Naive thymus-derived CD4-positive, alpha-beta T cell (primary cell): ENCODE measurements at regions not wholly inside any gene's neighbourhood (a gene's known extent, or its start where the extent isn't known, plus 50 kb on each side); places are given as distances from the start of the nearest gene placed in this dataset.

Experiments
- ATAC-seq: fragments of 150-1000 bp; cut with Tn5 transposase; 2 replicates; pipeline ENCODE4 v1.10.0; 2021; ENCODE audit warnings: mild to moderate bottlenecking, moderate library complexity
- CTCF ChIA-PET: fragments of 350-600 bp; sonication (Branson Sonifier 250); formaldehyde crosslinking; loops from one replicate; lab custom pipeline; 2021; ENCODE audit warnings: antibody characterized with exemption; lab: Charles Lee
- POLR2A ChIA-PET: fragments of 350-600 bp; sonication (Branson Sonifier 250); formaldehyde crosslinking; loops from one replicate; lab custom pipeline; 2021; ENCODE audit warnings: antibody characterized with exemption, inconsistent platforms; lab: Charles Lee
- DNase-seq, 9 donors: peaks; one replicate each; pipeline versions ENCODE4 v3.0.0 to v3.0.0-alpha.2; 2020 to 2022; ENCODE audit warnings: mixed read lengths in 1 of 9
- H3K27ac ChIP-seq: one replicate; pipeline ENCODE4 v1.7.0; 2013; ENCODE audit warnings: mild to moderate bottlenecking, low read depth, low read length, moderate library complexity
- H3K27me3 ChIP-seq, 2 donors: one replicate each; pipeline ENCODE4 v1.7.0; 2013; ENCODE audit warnings: low read length in 2 of 2, mild to moderate bottlenecking in 2 of 2, moderate library complexity in 2 of 2; ENCODE audit not compliant: control insufficient read depth in 2 of 2, insufficient read depth in 2 of 2
- H3K36me3 ChIP-seq, 3 experiments: 1 replicate in 2 of 3; 2 replicates in 1 of 3; pipeline ENCODE4 v1.7.0; 2013; ENCODE audit warnings: low read length in 3 of 3, mild to moderate bottlenecking in 3 of 3, moderate library complexity in 1 of 3; ENCODE audit not compliant: insufficient read depth in 3 of 3, control insufficient read depth in 2 of 3
- H3K4me1 ChIP-seq, 2 donors: one replicate each; pipeline ENCODE4 v1.7.0; 2013; ENCODE audit warnings: low read length in 2 of 2, mild to moderate bottlenecking in 2 of 2, moderate library complexity in 1 of 2; ENCODE audit not compliant: control insufficient read depth in 2 of 2, insufficient read depth in 2 of 2
- H3K4me3 ChIP-seq: 2 replicates; pipeline ENCODE4 v1.7.0; 2013; ENCODE audit warnings: mild to moderate bottlenecking, low read length
- H3K9me3 ChIP-seq, 3 experiments: 1 replicate in 2 of 3; 2 replicates in 1 of 3; pipeline ENCODE4 v1.7.0; 2013; ENCODE audit warnings: low read length in 3 of 3; ENCODE audit not compliant: control insufficient read depth in 2 of 3
- H3K27ac Mint-ChIP-seq, 9 donors: one replicate each; pipeline ENCODE4 v1.8.0; 2020 to 2022; ENCODE audit warnings: mixed read lengths in 9 of 9, mild to moderate bottlenecking in 8 of 9, moderate library complexity in 5 of 9, inconsistent platforms in 2 of 9
- H3K27me3 Mint-ChIP-seq, 5 donors: one replicate each; pipeline ENCODE4 v1.8.0; 2021 to 2022; ENCODE audit warnings: mixed read lengths in 5 of 5, mild to moderate bottlenecking in 1 of 5
- H3K36me3 Mint-ChIP-seq, 5 donors: one replicate each; pipeline ENCODE4 v1.8.0; 2020 to 2022; ENCODE audit warnings: mixed read lengths in 5 of 5, mild to moderate bottlenecking in 3 of 5, inconsistent platforms in 1 of 5
- H3K4me1 Mint-ChIP-seq, 7 donors: one replicate each; pipeline ENCODE4 v1.8.0; 2020 to 2022; ENCODE audit warnings: mixed read lengths in 7 of 7, mild to moderate bottlenecking in 3 of 7, inconsistent platforms in 1 of 7
- H3K4me3 Mint-ChIP-seq, 10 donors: one replicate each; pipeline ENCODE4 v1.8.0; 2020 to 2022; ENCODE audit warnings: mild to moderate bottlenecking in 10 of 10, mixed read lengths in 10 of 10, moderate library complexity in 6 of 10, inconsistent platforms in 2 of 10
- H3K9me3 Mint-ChIP-seq, 11 donors: one replicate each; pipeline ENCODE4 v1.8.0; 2020 to 2022; ENCODE audit warnings: mixed read lengths in 11 of 11, mild to moderate bottlenecking in 4 of 11, inconsistent platforms in 1 of 11, moderate library complexity in 1 of 11
- intact Hi-C, 2 donors: fragments of 100-400 bp; cut with micrococcal nuclease; formaldehyde crosslinking; loops; one replicate each; pipeline ENCODE4 v1.15.1; 2023

DNA sequence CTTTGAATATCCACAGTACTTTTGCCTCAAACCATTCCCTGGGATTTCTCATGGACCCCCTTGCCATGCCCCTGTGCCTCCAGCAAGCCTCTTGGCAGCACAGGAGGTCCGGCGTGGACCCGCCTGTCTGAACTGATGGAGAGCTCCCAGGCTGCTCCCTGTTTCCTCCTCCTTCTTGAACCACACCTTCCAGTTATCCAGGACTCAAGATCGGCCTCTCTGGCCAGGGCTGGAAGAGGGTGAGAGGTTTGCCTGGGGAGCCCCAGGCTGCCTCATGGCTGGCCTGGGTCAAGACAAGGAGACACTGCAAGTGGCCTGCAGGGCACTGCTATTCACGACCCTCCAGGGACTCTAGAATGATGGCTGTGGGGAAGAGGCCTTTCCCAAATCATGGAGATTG is 93.6 kb upstream of the WASF3 start:
- H3K9me3 Mint-ChIP-seq: no peaks in the 10 kb centered on the region
- CTCF ChIA-PET: no interaction called here
- DNase-seq: no peak
- POLR2A ChIA-PET: no interaction called here
- H3K4me3 Mint-ChIP-seq: no peak overlapping the region
- no peaks in the 10 kb centered on the region for H3K4me1 ChIP-seq
- no peaks in the 10 kb centered on the region for H3K9me3 ChIP-seq
- no peaks in the 10 kb centered on the region for H3K27me3 ChIP-seq
- H3K4me1 Mint-ChIP-seq: no peaks in the 10 kb centered on the region
- intact Hi-C loops: no loop called here
- no peak for ATAC-seq
- H3K4me3 ChIP-seq: no peak overlapping the region
- H3K27ac Mint-ChIP-seq: no peak overlapping the region
- H3K27ac ChIP-seq: no peak overlapping the region
- H3K27me3 Mint-ChIP-seq: peaks cover 0 to 43% (median 27%) of the 10 kb centered on the region in 5 donors
- no peaks in the 10 kb centered on the region for H3K36me3 Mint-ChIP-seq
- no peaks in the 10 kb centered on the region for H3K36me3 ChIP-seq

DNA sequence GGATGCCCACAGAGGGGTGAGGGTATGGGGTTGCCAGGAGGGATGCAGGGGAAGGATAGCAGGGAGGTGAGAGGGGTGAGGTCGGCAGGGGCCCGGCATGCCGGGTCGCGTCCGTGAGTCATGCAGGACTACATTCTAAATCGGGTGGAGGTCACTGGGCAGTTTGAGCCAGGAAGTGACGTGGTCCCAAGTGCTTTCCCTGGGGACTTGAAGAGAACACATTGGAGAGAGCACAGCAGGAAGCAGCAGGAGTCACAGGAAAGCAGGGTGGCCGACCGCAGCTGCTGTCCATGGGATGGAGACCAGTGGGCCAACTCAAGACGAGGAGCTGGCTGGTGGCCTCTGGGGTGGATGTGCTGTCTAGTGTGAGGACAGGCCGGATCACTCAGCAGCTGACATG is 92.0 kb upstream of the WASF3 start:
- CTCF ChIA-PET: no interaction called here
- no peak for DNase-seq
- no peak overlapping the region for H3K27ac Mint-ChIP-seq
- H3K27me3 Mint-ChIP-seq: peaks cover 0 to 32% (median 23%) of the 10 kb centered on the region in 5 donors
- no peaks in the 10 kb centered on the region for H3K4me1 Mint-ChIP-seq
- no peak overlapping the region for H3K4me3 ChIP-seq
- POLR2A ChIA-PET: no interaction called here
- H3K36me3 ChIP-seq: no peaks in the 10 kb centered on the region
- no peaks in the 10 kb centered on the region for H3K4me1 ChIP-seq
- H3K9me3 ChIP-seq: no peaks in the 10 kb centered on the region
- H3K36me3 Mint-ChIP-seq: no peaks in the 10 kb centered on the region
- no peaks in the 10 kb centered on the region for H3K9me3 Mint-ChIP-seq
- no peak overlapping the region for H3K27ac ChIP-seq
- ATAC-seq: no peak
- intact Hi-C loops: no loop called here
- H3K27me3 ChIP-seq: no peaks in the 10 kb centered on the region
- no peak overlapping the region for H3K4me3 Mint-ChIP-seq

DNA sequence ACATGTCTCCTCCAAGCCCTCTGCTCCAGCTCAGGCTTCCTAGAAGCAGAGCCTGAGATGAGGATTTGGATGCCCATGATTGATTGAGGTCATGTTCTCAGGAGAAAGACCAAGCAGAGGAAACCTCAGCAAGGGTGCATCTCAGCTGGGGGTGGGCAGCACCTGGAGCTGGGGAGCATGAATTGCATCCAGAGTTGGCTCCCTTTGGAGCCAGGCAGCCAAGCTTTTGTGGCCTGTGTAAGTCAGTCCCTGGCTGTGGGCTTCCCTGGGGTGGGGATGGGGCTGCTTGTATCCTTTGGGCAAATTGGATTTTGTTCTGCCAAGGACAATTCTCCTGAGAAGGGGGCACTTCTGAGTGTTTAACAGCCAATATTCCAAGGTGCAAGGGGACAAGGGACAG is 91.5 kb upstream of the WASF3 start:
- intact Hi-C loops: no loop called here
- no peaks in the 10 kb centered on the region for H3K36me3 Mint-ChIP-seq
- no peaks in the 10 kb centered on the region for H3K4me1 Mint-ChIP-seq
- CTCF ChIA-PET: no interaction called here
- no peaks in the 10 kb centered on the region for H3K36me3 ChIP-seq
- no peaks in the 10 kb centered on the region for H3K4me1 ChIP-seq
- no peak overlapping the region for H3K27ac ChIP-seq
- ATAC-seq (no peak), DNase-seq (no peak)
- H3K27me3 ChIP-seq: no peaks in the 10 kb centered on the region
- H3K4me3 Mint-ChIP-seq: no peak overlapping the region
- no peaks in the 10 kb centered on the region for H3K9me3 Mint-ChIP-seq
- POLR2A ChIA-PET: no interaction called here
- no peak overlapping the region for H3K27ac Mint-ChIP-seq
- no peak overlapping the region for H3K4me3 ChIP-seq
- H3K27me3 Mint-ChIP-seq: peaks cover 0 to 32% (median 23%) of the 10 kb centered on the region in 5 donors
- no peaks in the 10 kb centered on the region for H3K9me3 ChIP-seq

DNA sequence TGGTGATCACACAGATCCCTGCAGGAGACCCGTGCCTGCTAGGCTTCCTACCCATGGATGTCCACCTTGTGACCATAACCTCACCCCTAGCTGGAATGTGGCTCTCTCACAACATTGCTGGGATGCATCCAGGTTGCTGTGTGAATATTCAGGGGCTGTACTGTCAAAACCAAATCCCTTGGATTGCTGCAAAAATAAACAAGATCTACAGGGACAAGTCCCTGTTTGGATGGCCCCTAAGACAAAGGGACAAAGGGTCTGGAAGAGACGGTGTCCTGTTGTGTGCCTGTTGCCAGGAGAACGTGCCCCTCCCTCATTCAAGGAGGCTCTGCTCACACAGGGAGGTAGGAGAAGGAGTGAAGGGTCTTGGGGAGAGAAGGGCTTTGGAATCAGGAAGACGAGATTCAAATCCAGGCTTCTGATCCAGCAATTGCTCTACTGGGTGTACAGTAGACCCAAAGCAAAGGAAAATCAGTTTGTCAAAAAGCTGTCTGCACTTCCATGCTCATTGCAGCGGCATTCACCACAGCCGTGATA is 89.2 kb upstream of the WASF3 start:
- Histone ChIP-seq H3K27me3 (no peaks in the 10 kb centered on the region), H3K4me1 (no peaks in the 10 kb centered on the region), H3K9me3 (no peaks in the 10 kb centered on the region), H3K27ac (no peak overlapping the region), H3K4me3 (no peak overlapping the region), H3K36me3 (no peaks in the 10 kb centered on the region)
- DNase-seq (no peak), ATAC-seq (no peak)
- intact Hi-C loops: no loop called here
- POLR2A ChIA-PET: no interaction called here
- Mint-ChIP-seq H3K4me1 (no peaks in the 10 kb centered on the region), H3K27me3 (peaks cover 0 to 27% (median 17%) of the 10 kb centered on the region in 5 donors), H3K4me3 (no peak overlapping the region), H3K9me3 (no peaks in the 10 kb centered on the region), H3K27ac (peak overlapping the region in 1 of 9 donors; percentile 30), H3K36me3 (no peaks in the 10 kb centered on the region)
- CTCF ChIA-PET: no interaction called here

DNA sequence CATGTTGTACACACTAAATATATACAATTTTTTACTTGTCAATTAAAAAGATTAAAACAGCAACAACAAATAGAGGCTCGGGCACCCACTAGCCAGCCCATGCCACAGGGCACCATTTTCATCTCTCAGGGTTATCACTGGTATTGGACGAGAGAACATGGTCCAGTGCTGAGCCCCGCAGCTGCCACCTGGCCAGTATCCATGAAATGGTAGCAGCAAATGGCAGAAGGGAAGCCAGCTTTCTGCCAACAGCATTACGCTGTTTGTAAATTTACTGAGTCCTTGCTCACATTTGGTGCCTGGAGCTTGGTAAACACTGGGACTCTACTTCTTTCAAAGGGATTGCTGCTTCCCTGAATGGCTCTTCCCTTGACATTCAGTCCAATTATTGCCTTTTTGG is 87.9 kb upstream of the WASF3 start:
- H3K27me3 Mint-ChIP-seq: peaks cover 0 to 17% (median 9%) of the 10 kb centered on the region in 5 donors

DNA sequence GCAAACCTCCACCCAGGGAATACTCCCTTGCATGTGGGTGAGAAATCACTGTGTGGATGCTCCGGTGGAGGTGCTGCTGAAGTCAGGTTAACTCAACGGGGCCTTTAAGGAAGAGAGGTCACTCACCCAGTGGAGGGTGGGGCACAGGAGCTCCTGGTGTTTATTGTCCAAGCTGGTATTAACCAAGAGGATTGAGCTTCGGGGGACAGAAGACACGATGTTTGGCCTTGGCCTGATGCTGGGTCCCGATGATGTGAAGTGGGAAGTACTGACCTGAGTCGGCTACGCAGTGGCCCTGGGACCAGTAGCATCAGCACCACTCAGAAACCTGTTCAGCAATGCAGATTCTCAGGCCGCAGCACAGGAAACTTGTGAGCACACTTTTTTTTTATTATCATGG is 85.7 kb upstream of the WASF3 start:
- H3K36me3 Mint-ChIP-seq: no peaks in the 10 kb centered on the region
- Histone ChIP-seq H3K36me3 (no peaks in the 10 kb centered on the region), H3K4me3 (no peak overlapping the region), H3K9me3 (no peaks in the 10 kb centered on the region), H3K27ac (no peak overlapping the region), H3K27me3 (no peaks in the 10 kb centered on the region), H3K4me1 (peaks cover 0 to 5% of the 10 kb centered on the region in 2 donors)
- no peak for ATAC-seq
- H3K4me3 Mint-ChIP-seq: no peak overlapping the region
- ChIA-PET POLR2A (no interaction called here), CTCF (no interaction called here)
- H3K27me3 Mint-ChIP-seq: peaks cover 0 to 6% (median 3%) of the 10 kb centered on the region in 5 donors
- DNase-seq: no peak
- intact Hi-C loops: no loop called here
- no peaks in the 10 kb centered on the region for H3K9me3 Mint-ChIP-seq
- H3K4me1 Mint-ChIP-seq: peaks cover 0 to 11% (median 10%) of the 10 kb centered on the region in 7 donors
- H3K27ac Mint-ChIP-seq: no peak overlapping the region

More for the DNA sequence above, 87.9 kb upstream of the WASF3 start:
- H3K4me1 Mint-ChIP-seq: no peaks in the 10 kb centered on the region
- H3K27me3 ChIP-seq: no peaks in the 10 kb centered on the region
- H3K36me3 ChIP-seq: no peaks in the 10 kb centered on the region
- no peaks in the 10 kb centered on the region for H3K4me1 ChIP-seq
- no peaks in the 10 kb centered on the region for H3K36me3 Mint-ChIP-seq
- no peaks in the 10 kb centered on the region for H3K9me3 Mint-ChIP-seq
- no peak for ATAC-seq
- ChIA-PET POLR2A (no interaction called here), CTCF (interaction anchor here (1.0 kb wide), 1 partner anchor 640 kb away, joined by 4 read pairs; no protein-coding TSS in a partner anchor)
- no peak overlapping the region for H3K27ac ChIP-seq
- no peak overlapping the region for H3K4me3 ChIP-seq
- no peak overlapping the region for H3K27ac Mint-ChIP-seq
- no peak overlapping the region for H3K4me3 Mint-ChIP-seq
- DNase-seq: no peak
- intact Hi-C loops: no loop called here
- no peaks in the 10 kb centered on the region for H3K9me3 ChIP-seq

DNA sequence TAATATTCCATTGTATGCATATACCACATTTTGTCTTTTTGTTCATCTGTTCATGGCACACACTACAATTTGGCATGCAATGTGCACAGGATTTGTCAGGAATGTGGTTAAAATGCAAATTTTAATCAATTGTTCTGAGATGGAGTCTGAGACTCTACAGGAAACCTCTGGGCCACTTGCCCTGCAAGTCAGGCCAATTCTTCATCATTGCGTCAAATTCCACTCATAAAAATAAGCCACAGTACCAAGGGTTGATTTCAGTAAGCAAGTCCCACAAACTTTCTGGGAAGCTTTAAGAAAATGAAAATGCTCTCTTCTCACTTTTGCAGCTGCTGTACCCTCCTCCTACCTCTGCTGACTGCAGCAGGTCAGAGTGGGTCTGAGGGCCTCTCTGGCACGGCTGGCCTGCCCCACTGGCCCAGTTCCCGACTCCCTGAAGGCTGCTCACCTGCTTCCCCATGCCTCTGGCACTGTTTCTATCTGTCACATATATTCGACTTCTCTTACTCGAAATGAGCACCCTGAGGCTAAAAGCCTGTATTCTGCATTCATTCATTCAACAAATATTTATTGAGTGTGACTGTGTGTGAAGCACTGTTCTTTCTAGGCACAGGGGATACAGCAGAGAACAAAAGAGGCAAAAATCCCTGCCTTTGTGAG is 83.8 kb upstream of the WASF3 start:
- no peaks in the 10 kb centered on the region for H3K27me3 Mint-ChIP-seq
- H3K4me3 Mint-ChIP-seq: no peak overlapping the region
- intact Hi-C loops: no loop called here
- no peak overlapping the region for H3K4me3 ChIP-seq
- H3K4me1 ChIP-seq: peaks cover 0 to 5% of the 10 kb centered on the region in 2 donors
- H3K9me3 Mint-ChIP-seq: no peaks in the 10 kb centered on the region
- no peak overlapping the region for H3K27ac ChIP-seq
- peaks cover 0 to 16% (median 14%) of the 10 kb centered on the region in 7 donors for H3K4me1 Mint-ChIP-seq
- H3K27ac Mint-ChIP-seq: peak overlapping the region in 1 of 9 donors; percentile 43
- no peaks in the 10 kb centered on the region for H3K36me3 ChIP-seq
- ChIA-PET CTCF (no interaction called here), POLR2A (no interaction called here)
- H3K36me3 Mint-ChIP-seq: no peaks in the 10 kb centered on the region
- DNase-seq: no peak
- no peak for ATAC-seq
- no peaks in the 10 kb centered on the region for H3K27me3 ChIP-seq
- no peaks in the 10 kb centered on the region for H3K9me3 ChIP-seq
